Nephron progenitor cell (in vitro differentiated cells): ENCODE measurements at regions not wholly inside any gene's neighbourhood (a gene's known extent, or its start where the extent isn't known, plus 50 kb on each side); places are given as distances from the start of the nearest gene placed in this dataset.

Source experiments
- DNase-seq: peaks from one replicate; pipeline ENCODE4 v3.0.0; 2021
- H3K27ac Mint-ChIP-seq: 2 replicates; pipeline ENCODE4 v1.8.0; 2021; ENCODE audit warnings: mild to moderate bottlenecking, moderate library complexity, mixed read lengths
- H3K27me3 Mint-ChIP-seq: 2 replicates; pipeline ENCODE4 v1.8.0; 2021; ENCODE audit warnings: mild to moderate bottlenecking, low read depth, mixed read lengths; ENCODE audit not compliant: poor library complexity
- H3K36me3 Mint-ChIP-seq: 2 replicates; pipeline ENCODE4 v1.8.0; 2021; ENCODE audit warnings: low read depth, mixed read lengths
- H3K4me1 Mint-ChIP-seq: 2 replicates; pipeline ENCODE4 v1.8.0; 2021; ENCODE audit warnings: mixed read lengths
- H3K4me3 Mint-ChIP-seq: 2 replicates; pipeline ENCODE4 v1.8.0; 2021; ENCODE audit warnings: mild to moderate bottlenecking, moderate library complexity, mixed read lengths
- H3K9me3 Mint-ChIP-seq: 2 replicates; pipeline ENCODE4 v1.8.0; 2021; ENCODE audit warnings: mild to moderate bottlenecking, moderate library complexity, mixed read lengths
- CTCF ChIP-seq: fragments of 200-600 bp; sonication (generic); IDR thresholded peaks from 2 replicates; pipeline ENCODE4 v1.5.0; 2021; ENCODE audit warnings: antibody characterized with exemption

- H3K27ac Mint-ChIP-seq: no peak overlapping the region
- no peaks in the 10 kb centered on the region for H3K36me3 Mint-ChIP-seq
- no peak overlapping the region for H3K4me3 Mint-ChIP-seq
- H3K4me1 Mint-ChIP-seq: peaks cover 44% of the 10 kb centered on the region
- no peak for TF ChIP-seq CTCF
- no peaks in the 10 kb centered on the region for H3K9me3 Mint-ChIP-seq
- H3K27me3 Mint-ChIP-seq: no peaks in the 10 kb centered on the region
- no peak for DNase-seq
These were observed 153.0 kb downstream of the UXS1 start for GRCh38 chr2:106041150-106041549.

- no peaks in the 10 kb centered on the region for H3K9me3 Mint-ChIP-seq
- no peak overlapping the region for H3K27ac Mint-ChIP-seq
- H3K4me3 Mint-ChIP-seq: no peak overlapping the region
- H3K27me3 Mint-ChIP-seq: no peaks in the 10 kb centered on the region
- no peak for DNase-seq
- no peaks in the 10 kb centered on the region for H3K36me3 Mint-ChIP-seq
- TF ChIP-seq CTCF: no peak
- peaks cover 33% of the 10 kb centered on the region for H3K4me1 Mint-ChIP-seq
These were observed 154.3 kb downstream of the UXS1 start for GRCh38 chr2:106039634-106040315.

- H3K27me3 Mint-ChIP-seq: no peaks in the 10 kb centered on the region
- no peaks in the 10 kb centered on the region for H3K36me3 Mint-ChIP-seq
- H3K9me3 Mint-ChIP-seq: no peaks in the 10 kb centered on the region
- no peak overlapping the region for H3K4me3 Mint-ChIP-seq
- no peak for TF ChIP-seq CTCF
- peaks cover 23% of the 10 kb centered on the region for H3K4me1 Mint-ChIP-seq
- DNase-seq: no peak
- H3K27ac Mint-ChIP-seq: peak overlapping the region; percentile 66
These were observed 155.3 kb downstream of the UXS1 start for GRCh38 chr2:106038601-106039375.

GRCh38 chr2:106037932-106038331 is 156.2 kb downstream of the UXS1 start:
- no peaks in the 10 kb centered on the region for H3K27me3 Mint-ChIP-seq
- H3K36me3 Mint-ChIP-seq: no peaks in the 10 kb centered on the region
- no peak for DNase-seq
- peaks cover 22% of the 10 kb centered on the region for H3K4me1 Mint-ChIP-seq
- H3K27ac Mint-ChIP-seq: no peak overlapping the region
- H3K4me3 Mint-ChIP-seq: no peak overlapping the region
- peaks cover 8% of the 10 kb centered on the region for H3K9me3 Mint-ChIP-seq
- no peak for TF ChIP-seq CTCF

- Mint-ChIP-seq H3K4me1 (peaks cover 22% of the 10 kb centered on the region), H3K36me3 (no peaks in the 10 kb centered on the region), H3K9me3 (peaks cover 12% of the 10 kb centered on the region), H3K4me3 (no peak overlapping the region), H3K27ac (no peak overlapping the region), H3K27me3 (no peaks in the 10 kb centered on the region)
- no peak for DNase-seq
- TF ChIP-seq CTCF: no peak
These were observed 156.8 kb downstream of the UXS1 start for GRCh38 chr2:106037262-106037661.

GRCh38 chr2:106034325-106034724 is 159.8 kb downstream of the UXS1 start:
- H3K36me3 Mint-ChIP-seq: no peaks in the 10 kb centered on the region
- peaks cover 36% of the 10 kb centered on the region for H3K4me1 Mint-ChIP-seq
- DNase-seq: no peak
- peaks cover 12% of the 10 kb centered on the region for H3K9me3 Mint-ChIP-seq
- no peak overlapping the region for H3K27ac Mint-ChIP-seq
- no peaks in the 10 kb centered on the region for H3K27me3 Mint-ChIP-seq
- H3K4me3 Mint-ChIP-seq: no peak overlapping the region
- no peak for TF ChIP-seq CTCF
